NCI-H446 (cell line): ENCODE measurements at regions not wholly inside any gene's neighbourhood (a gene's known extent, or its start where the extent isn't known, plus 50 kb on each side); places are given as distances from the start of the nearest gene placed in this dataset.

Experiments used
- DNase-seq, 2 experiments: peaks; one replicate each; lab custom pipeline; 2025; lab: John Stamatoyannopoulos, UW

GRCh38 chrX:51798701-51799100 lies 55.5 kb downstream of the GSPT2 start:
- no peak for DNase-seq

GRCh38 chrX:51802917-51803688 lies 59.9 kb downstream of the GSPT2 start:
- peak; percentile 1 to 49 for DNase-seq

- DNase-seq = no peak
These were observed 60.6 kb downstream of the GSPT2 start for GRCh38 chrX:51803833-51804232.

GRCh38 chrX:51804741-51805140 lies 61.5 kb downstream of the GSPT2 start:
- no peak for DNase-seq

GRCh38 chrX:51813886-51814460 lies 70.7 kb downstream of the GSPT2 start:
- no peak for DNase-seq

GRCh38 chrX:51824061-51824460 lies 69.4 kb upstream of the MAGED1 start:
- DNase-seq = no peak

GRCh38 chrX:51825436-51825835 lies 68.0 kb upstream of the MAGED1 start:
- DNase-seq = no peak

GRCh38 chrX:51834076-51834475 lies 59.3 kb upstream of the MAGED1 start:
- DNase-seq = no peak

GRCh38 chrX:51836823-51837222 lies 56.6 kb upstream of the MAGED1 start:
- no peak for DNase-seq

- DNase-seq = no peak
These were observed 56.0 kb upstream of the MAGED1 start for GRCh38 chrX:51837451-51837850.

GRCh38 chrX:51837921-51838320 lies 55.5 kb upstream of the MAGED1 start:
- DNase-seq = peak in 1 of 2 experiments; percentile 4
